DOHH2 (cell line): ENCODE measurements at regions not wholly inside any gene's neighbourhood (a gene's known extent, or its start where the extent isn't known, plus 50 kb on each side); places are given as distances from the start of the nearest gene placed in this dataset.

Experiments used
- H3F3A ChIP-seq: fragments of 200-600 bp; sonication (generic), shearing (Covaris generic); 2 replicates; pipeline ENCODE4 v1.6.0; 2016; ENCODE audit warnings: antibody characterized with exemption, mild to moderate bottlenecking; ENCODE audit not compliant: control insufficient read depth, insufficient read depth
- H3K27ac ChIP-seq: fragments of 200-600 bp; sonication (generic); 2 replicates; pipeline ENCODE4 v1.5.1; 2014; ENCODE audit warnings: low read depth, mild to moderate bottlenecking, low read length, moderate library complexity
- H3K27me3 ChIP-seq: fragments of 200-600 bp; sonication (generic); 2 replicates; pipeline ENCODE4 v1.6.1; 2014; ENCODE audit warnings: mild to moderate bottlenecking, low read length, mixed read lengths; ENCODE audit not compliant: control insufficient read depth
- H3K36me3 ChIP-seq: fragments of 200-600 bp; sonication (generic); 2 replicates; pipeline ENCODE4 v1.6.1; 2014; ENCODE audit warnings: mild to moderate bottlenecking, low read length, moderate library complexity, mixed read lengths; ENCODE audit not compliant: control insufficient read depth
- H3K4me1 ChIP-seq: fragments of 200-600 bp; sonication (generic); 2 replicates; pipeline ENCODE4 v1.6.1; 2014; ENCODE audit warnings: mild to moderate bottlenecking, low read length, mixed read lengths; ENCODE audit not compliant: control insufficient read depth
- H3K4me2 ChIP-seq: fragments of 200-600 bp; sonication (generic); 2 replicates; pipeline ENCODE4 v1.6.0; 2014; ENCODE audit warnings: mild to moderate bottlenecking, low read length, moderate library complexity
- H3K4me3 ChIP-seq: fragments of 200-600 bp; sonication (generic); 2 replicates; pipeline ENCODE4 v1.5.1; 2014; ENCODE audit warnings: mild to moderate bottlenecking, low read length, mixed read lengths
- H3K79me2 ChIP-seq: fragments of 200-600 bp; sonication (generic); 2 replicates; pipeline ENCODE4 v1.6.1; 2014; ENCODE audit warnings: mild to moderate bottlenecking, low read length, mixed read lengths; ENCODE audit not compliant: control insufficient read depth
- H3K9me2 ChIP-seq: fragments of 200-600 bp; sonication (generic); replicated peaks from 2 replicates; pipeline ENCODE4 v1.6.1; 2014; ENCODE audit warnings: mild to moderate bottlenecking, low read length, mixed read lengths; ENCODE audit not compliant: control insufficient read depth
- H3K9me3 ChIP-seq: fragments of 200-600 bp; sonication (generic); 2 replicates; pipeline ENCODE4 v1.6.1; 2014; ENCODE audit warnings: antibody characterized with exemption, low read length, mixed read lengths; ENCODE audit not compliant: control insufficient read depth, insufficient read depth
- H4K20me1 ChIP-seq: fragments of 200-600 bp; sonication (generic); 2 replicates; pipeline ENCODE4 v1.6.0; 2014; ENCODE audit warnings: low read depth, mild to moderate bottlenecking, antibody characterized with exemption, low read length, moderate library complexity; ENCODE audit not compliant: control insufficient read depth, insufficient read depth
- CTCF ChIP-seq: fragments of 200-600 bp; sonication (generic); IDR thresholded peaks from one replicate; pipeline ENCODE4 v1.5.1; 2014; ENCODE audit warnings: antibody characterized with exemption, mild to moderate bottlenecking, low read depth, low read length; ENCODE audit not compliant: poor library complexity, severe bottlenecking
- EZH2phosphoT487 ChIP-seq: fragments of 200-600 bp; sonication (generic); IDR thresholded peaks from 2 replicates; pipeline ENCODE4 v1.6.1; 2017; ENCODE audit warnings: borderline replicate concordance, mild to moderate bottlenecking, antibody characterized with exemption, low read length, moderate library complexity, mixed read lengths

- Histone ChIP-seq H3K27ac (no peak overlapping the region), H4K20me1 (no peaks in the 10 kb centered on the region), H3K27me3 (no peaks in the 10 kb centered on the region), H3F3A (no peaks in the 10 kb centered on the region), H3K9me3 (no peaks in the 10 kb centered on the region), H3K4me1 (no peaks in the 10 kb centered on the region), H3K4me3 (no peak overlapping the region), H3K9me2 (no peaks in the 10 kb centered on the region), H3K36me3 (no peaks in the 10 kb centered on the region), H3K4me2 (no peak overlapping the region), H3K79me2 (no peaks in the 10 kb centered on the region)
- TF ChIP-seq EZH2phosphoT487 (no peak), CTCF (no peak)
Measured at GRCh38 chr1:164186881-164187280, 372.1 kb upstream of the PBX1 start.

GRCh38 chr1:164188497-164188896 lies 370.5 kb upstream of the PBX1 start:
- Histone ChIP-seq H3K27me3 (no peaks in the 10 kb centered on the region), H3K4me2 (no peak overlapping the region), H3K79me2 (no peaks in the 10 kb centered on the region), H3K36me3 (no peaks in the 10 kb centered on the region), H3K4me1 (no peaks in the 10 kb centered on the region), H4K20me1 (no peaks in the 10 kb centered on the region), H3K9me2 (no peaks in the 10 kb centered on the region), H3K4me3 (no peak overlapping the region), H3K27ac (no peak overlapping the region), H3K9me3 (no peaks in the 10 kb centered on the region), H3F3A (no peaks in the 10 kb centered on the region)
- TF ChIP-seq CTCF (no peak), EZH2phosphoT487 (no peak)

GRCh38 chr1:164191191-164191590 lies 367.8 kb upstream of the PBX1 start:
- Histone ChIP-seq H3K27ac (no peak overlapping the region), H3K36me3 (no peaks in the 10 kb centered on the region), H3K79me2 (no peaks in the 10 kb centered on the region), H3F3A (no peaks in the 10 kb centered on the region), H3K4me1 (no peaks in the 10 kb centered on the region), H3K9me2 (no peaks in the 10 kb centered on the region), H3K27me3 (no peaks in the 10 kb centered on the region), H3K4me3 (no peak overlapping the region), H3K4me2 (no peak overlapping the region), H4K20me1 (no peaks in the 10 kb centered on the region), H3K9me3 (no peaks in the 10 kb centered on the region)
- no peak for TF ChIP-seq CTCF

- TF ChIP-seq CTCF (no peak), EZH2phosphoT487 (no peak)
- Histone ChIP-seq H3K9me3 (no peaks in the 10 kb centered on the region), H3K4me2 (no peak overlapping the region), H3K79me2 (no peaks in the 10 kb centered on the region), H4K20me1 (no peaks in the 10 kb centered on the region), H3K4me1 (no peaks in the 10 kb centered on the region), H3K36me3 (no peaks in the 10 kb centered on the region), H3F3A (no peaks in the 10 kb centered on the region), H3K4me3 (no peak overlapping the region), H3K9me2 (no peaks in the 10 kb centered on the region), H3K27me3 (no peaks in the 10 kb centered on the region), H3K27ac (no peak overlapping the region)
Measured at GRCh38 chr1:164210211-164210739, 348.7 kb upstream of the PBX1 start.
